Inferior parietal cortex (tissue), 1 donor: ENCODE measurements at regions not wholly inside any gene's neighbourhood (a gene's known extent, or its start where the extent isn't known, plus 50 kb on each side); places are given as distances from the start of the nearest gene placed in this dataset.
"Not testable (repeated sequence)": the region's sequence is repeated elsewhere in the genome, so short reads cannot be mapped to it uniquely, and the experiment has no call there.

ENCODE experiments used
- DNase-seq: peaks from one replicate; pipeline ENCODE4 v3.0.0-alpha.2; 2016; ENCODE audit errors: extremely low spot score

DNA sequence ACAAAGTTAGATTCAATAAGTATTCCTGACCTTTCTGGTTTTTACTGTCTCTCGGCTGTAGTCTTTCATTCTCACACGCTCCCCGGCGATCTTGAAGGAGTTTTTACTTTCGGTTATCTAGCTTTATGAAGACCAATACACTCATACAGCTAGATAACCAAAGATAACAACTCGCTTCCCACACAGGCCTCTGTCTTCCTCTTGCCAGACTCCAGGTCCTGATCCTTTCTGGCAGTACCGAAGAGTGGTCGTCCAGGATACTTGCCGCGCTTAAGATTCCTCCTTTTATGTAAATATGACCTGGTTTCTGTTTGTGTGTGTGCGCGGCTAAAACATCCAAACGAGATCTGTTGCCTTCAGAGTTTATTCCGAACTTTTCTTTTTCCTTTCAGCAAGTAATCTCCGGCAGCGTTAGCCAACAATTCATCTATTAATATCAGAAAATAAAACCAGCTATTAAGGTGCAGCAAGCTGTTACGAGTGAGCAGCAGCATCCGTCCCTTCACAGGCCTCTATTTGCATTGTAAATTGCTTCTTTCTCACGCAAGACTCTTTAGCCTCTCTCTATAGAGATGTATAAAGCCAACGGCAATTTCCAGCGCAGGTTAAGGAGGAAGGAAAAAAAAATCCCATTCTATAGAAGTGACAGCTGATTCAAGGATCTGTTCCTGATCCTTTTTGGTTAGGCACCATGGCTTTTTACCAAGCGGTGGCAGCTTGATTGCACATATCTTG lies 216.1 kb downstream of the MEF2C start:
- DNase-seq: no peak

- DNase-seq: peak; percentile 75
These were observed 217.2 kb downstream of the MEF2C start for GRCh38 chr5:88665750-88666215.

DNA sequence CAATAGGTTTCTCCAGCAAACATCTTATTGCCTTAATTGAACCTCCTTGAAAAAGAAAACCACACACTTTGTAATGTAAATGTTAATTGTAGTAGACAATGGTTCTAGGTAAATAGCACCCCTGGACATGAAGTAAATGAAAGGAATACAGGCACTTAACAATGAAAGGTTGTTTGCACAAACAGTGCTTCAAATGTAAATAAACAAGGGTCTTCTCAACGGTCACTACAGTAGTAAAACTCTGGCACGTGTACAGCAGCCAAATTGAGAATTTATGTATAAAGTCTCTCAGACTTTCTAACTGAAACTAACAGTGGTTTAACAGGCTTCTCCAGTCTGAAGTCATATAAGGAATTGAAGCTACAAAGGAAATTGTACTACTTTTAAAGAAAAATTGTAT lies 218.3 kb downstream of the MEF2C start:
- no peak for DNase-seq

DNA sequence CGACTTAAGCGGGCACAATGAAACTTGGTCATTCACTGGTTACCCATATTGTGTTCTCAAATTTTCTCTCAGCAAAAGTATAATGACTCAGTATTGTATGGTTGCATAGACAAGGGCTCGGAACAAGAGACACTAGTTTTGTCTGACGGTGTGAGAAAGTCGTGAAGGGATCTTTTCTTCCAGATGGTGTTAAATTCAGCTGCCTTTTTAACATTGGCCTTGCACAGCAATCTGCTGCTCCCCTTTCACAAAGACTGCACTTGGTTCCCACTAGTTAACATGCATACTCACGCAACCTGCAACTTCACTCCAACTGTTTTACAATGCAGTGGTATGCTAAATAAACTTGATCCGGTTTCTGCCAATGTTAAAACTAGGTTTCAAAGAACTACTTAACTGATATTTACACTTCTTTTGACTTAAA lies 219.2 kb downstream of the MEF2C start:
- DNase-seq: peak; percentile 87

- no peak for DNase-seq
These were observed 220.1 kb downstream of the MEF2C start for GRCh38 chr5:88662846-88663245.

DNA sequence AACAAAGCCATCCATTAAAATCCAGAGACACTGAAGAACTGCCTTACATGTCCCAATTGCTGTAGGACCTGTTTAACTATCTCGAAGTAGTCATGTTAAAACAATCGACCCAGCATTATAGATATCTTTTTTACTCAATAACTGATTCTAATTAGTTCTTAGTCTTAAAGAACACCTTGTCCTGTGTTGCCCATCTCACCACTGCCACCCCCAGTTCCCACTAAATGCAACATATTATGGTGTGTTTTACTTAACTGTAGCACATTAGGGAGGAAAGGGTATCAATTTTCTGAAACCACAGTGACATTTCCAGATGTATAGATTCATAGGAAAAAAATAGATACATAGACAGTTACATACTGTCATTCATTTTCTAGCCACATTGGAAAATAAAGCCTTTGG lies 221.2 kb downstream of the MEF2C start:
- DNase-seq: no peak

- peak; percentile 94 for DNase-seq
These were observed 221.8 kb downstream of the MEF2C start for GRCh38 chr5:88660947-88661805.

GRCh38 chr5:88660264-88660946 lies 222.6 kb downstream of the MEF2C start:
- DNase-seq: peak; percentile 62

GRCh38 chr5:88659529-88660263 lies 223.3 kb downstream of the MEF2C start:
- DNase-seq: peak; percentile 67

- DNase-seq: peak; percentile 50
These were observed 224.1 kb downstream of the MEF2C start for GRCh38 chr5:88658886-88659285.

DNA sequence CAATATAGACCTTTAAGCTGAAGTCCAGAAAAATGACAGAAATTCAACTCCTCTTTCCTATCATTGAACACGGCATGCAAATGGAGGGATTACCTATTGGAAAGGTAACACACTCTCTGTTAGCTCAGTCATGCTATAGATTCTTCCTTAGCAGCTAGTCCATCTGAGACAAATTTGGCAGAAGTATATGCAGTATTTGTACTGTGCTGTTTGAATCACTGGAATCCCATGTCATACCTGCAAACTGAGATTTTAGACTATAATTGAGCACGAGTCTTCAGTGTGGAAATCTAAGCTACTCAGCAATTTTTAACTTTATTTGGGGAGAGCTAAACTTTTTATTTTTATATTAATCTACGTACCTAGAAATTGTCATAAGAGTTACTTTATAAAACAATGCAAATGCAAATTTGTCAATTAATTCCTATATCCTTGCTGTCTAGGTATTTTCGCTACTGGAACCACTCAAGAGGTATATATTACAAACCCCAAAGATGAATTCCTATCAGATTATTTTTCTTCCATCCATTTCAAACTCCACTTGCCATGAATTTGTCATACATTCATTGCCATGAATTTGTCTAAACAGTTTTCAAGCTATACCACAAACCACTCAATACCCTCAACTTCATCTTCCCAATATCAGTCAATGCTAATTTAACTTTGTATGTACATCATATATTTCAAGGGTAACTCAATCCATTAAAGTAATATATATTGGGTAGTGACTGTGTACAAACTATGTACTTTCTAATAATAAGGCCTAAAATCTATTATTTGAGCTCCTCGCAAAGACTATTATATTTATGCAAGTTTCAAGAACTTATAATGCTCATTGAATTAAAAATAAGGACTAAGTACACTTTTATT lies 224.8 kb downstream of the MEF2C start:
- no peak for DNase-seq

- DNase-seq: no peak
These were observed 225.8 kb downstream of the MEF2C start for GRCh38 chr5:88657136-88657535.

DNA sequence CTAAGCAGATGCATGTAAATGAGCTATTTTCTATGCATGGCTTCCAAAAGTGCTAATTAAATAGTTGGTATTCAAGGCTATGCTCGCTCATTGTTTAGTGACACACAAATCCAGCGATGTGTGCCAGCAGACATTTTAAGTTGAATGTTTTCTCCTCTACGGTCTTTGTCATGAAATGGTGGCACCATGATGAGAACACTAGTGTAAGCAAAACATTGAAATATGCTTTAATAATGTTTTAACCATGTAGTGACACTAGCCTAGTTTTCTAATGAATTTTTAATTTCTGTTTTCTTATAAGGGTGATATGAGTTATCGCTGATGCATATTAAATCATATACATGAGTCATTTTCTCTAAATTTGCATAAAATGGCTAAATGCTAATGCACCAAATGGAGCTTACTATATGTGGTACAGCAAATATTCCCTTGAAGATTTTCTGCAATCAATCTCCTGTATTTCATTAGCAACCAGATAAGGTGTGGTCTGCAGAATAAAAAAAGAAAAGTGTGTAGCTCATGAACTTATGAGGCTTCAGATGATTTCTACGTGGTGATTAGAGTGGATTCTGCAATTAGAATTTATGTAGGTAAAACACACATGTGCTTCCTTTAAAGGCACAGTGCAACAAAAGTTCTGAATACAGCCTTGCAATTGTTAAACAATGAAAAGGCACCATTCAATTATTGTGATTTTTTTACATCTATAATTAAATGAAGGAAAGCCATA lies 226.6 kb downstream of the MEF2C start:
- peak; percentile 84 for DNase-seq

- DNase-seq: no peak
These were observed 229.5 kb downstream of the MEF2C start for GRCh38 chr5:88653471-88653870.

- DNase-seq: no peak
These were observed 235.1 kb downstream of the MEF2C start for GRCh38 chr5:88647901-88648300.

GRCh38 chr5:88646866-88647265 lies 236.1 kb downstream of the MEF2C start:
- no peak for DNase-seq

DNA sequence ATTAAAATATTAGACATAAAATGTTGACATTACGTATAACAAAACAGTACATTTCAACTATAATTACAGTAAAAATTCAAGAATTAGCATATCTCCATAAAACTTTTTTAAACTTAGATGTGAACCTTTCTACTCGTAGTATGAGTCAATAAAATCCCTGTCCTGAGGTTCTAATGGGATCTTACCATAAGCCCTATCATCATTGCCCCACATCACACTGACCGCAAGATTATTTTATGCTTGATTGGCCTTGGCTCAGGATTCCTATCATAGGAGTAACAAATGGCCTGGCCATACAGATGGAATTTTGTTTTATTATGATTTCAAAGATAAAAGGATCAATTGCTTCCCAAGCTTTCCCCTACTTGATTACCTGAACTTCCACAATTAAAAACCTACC lies 238.3 kb downstream of the MEF2C start:
- no peak for DNase-seq

DNA sequence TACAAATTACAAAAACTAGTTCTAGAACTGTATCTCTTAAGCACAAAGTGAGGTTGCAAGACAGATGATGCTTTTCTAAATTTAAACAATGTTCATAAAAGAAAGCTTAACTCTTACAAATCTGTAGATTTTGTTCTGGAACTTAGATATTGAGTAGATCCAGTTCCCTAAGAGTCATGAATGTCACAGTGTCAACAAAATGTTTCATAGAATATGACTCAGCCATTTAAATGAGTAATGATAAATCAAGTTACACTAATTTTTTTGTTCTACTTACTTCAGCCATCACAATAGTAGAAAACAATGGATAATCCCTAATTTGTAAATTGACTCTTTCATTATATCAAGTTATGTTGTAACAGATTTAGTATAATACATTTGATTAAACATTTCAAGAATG lies 239.7 kb downstream of the MEF2C start:
- DNase-seq: no peak

GRCh38 chr5:88634014-88634413 lies 249.0 kb downstream of the MEF2C start:
- DNase-seq: no peak

DNA sequence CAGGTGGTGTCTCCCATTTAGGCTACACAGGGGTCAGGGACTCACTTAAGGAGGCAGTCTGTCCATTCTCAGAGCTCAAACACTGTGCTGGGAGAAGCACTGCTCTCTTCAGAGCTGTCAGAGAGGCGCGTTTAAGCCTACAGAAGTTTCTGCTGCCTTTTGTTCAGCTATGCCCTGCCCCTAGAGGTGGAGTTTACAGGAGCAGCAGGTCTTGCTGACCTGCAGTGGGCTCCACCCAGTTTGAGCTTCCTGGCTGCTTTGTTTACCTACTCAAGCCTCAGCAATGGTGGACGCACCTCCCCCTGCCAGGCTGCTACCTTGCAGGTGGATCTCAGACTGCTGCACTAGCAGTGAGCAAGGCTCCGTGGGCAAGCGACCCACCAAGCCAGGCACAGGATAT lies 260.1 kb downstream of the MEF2C start:
- DNase-seq: not testable (repeated sequence)
